ENCODE measurements at regions not wholly inside any gene's neighbourhood (a gene's known extent, or its start where the extent isn't known, plus 50 kb on each side); places are given as distances from the start of the nearest gene placed in this dataset.

- no peaks in the 10 kb centered on the region for H3K27me3 ChIP-seq (ENCODE audit: control insufficient read depth, insufficient read depth, low read length)
These were observed 189.2 kb upstream of the RBMS3 start for GRCh38 chr3:29091599-29092189.

DNA sequence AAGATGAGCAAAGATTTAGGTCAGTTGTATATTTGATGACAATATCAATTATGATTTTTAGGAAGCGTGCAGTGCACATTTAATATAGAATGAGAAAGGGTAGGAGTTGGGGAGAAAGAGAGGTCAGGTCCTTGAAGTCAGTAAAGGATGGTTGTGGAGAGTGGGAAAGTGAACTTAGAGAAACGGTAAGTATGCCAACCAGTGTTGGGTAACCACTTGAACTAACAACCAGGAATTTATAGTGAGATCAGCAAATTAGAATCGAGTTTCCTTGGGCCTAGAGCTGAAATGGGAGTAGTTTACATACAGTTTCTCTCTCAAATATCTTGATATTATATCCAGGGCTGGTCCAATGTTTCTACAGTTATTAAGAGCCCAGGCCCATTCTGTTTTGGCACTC lies 188.5 kb upstream of the RBMS3 start:
- no peaks in the 10 kb centered on the region for H3K4me1 ChIP-seq (ENCODE audit: control insufficient read depth, extremely low read depth, insufficient read depth, low read length)
- no peaks in the 10 kb centered on the region for H3K9me3 ChIP-seq (ENCODE audit: control insufficient read depth, insufficient read depth, low read depth, low read length)
- no peak for DNase-seq (ENCODE audit: low read depth in 2 of 2)
- no peak overlapping the region for H3K4me3 ChIP-seq (replicated peaks in 1 of 4; ENCODE audit: control extremely low read depth in 1 of 4, insufficient read depth in 1 of 4, low read depth in 3 of 4, low read length in 4 of 4)
- H3K36me3 ChIP-seq (ENCODE audit: control insufficient read depth, insufficient read depth, low read length): no peaks in the 10 kb centered on the region
- H3K4me2 ChIP-seq (ENCODE audit: extremely low read depth, insufficient read depth, low read length): no peak overlapping the region
- no peak overlapping the region for H2AFZ ChIP-seq (ENCODE audit: low read length)
- no peaks in the 10 kb centered on the region for H3K79me2 ChIP-seq (ENCODE audit: control insufficient read depth, insufficient read depth, low read length)
- H4K20me1 ChIP-seq (ENCODE audit: control insufficient read depth, extremely low read depth, insufficient read depth, low read length): no peaks in the 10 kb centered on the region
- no peaks in the 10 kb centered on the region for H3K27me3 ChIP-seq (ENCODE audit: control insufficient read depth, insufficient read depth, low read length)
- H3K27ac ChIP-seq (ENCODE audit: insufficient read depth, low read length): no peak overlapping the region
- no peak overlapping the region for H3K9ac ChIP-seq (ENCODE audit: insufficient read depth, low read length)
- TF ChIP-seq CTCF (conservative IDR thresholded peaks at IDR 0.05 in 1 of 2, IDR thresholded peaks at IDR 0.05 in 1 of 2; ENCODE audit: low read depth in 1 of 2, low read length in 2 of 2) (no peak), EZH2 (IDR thresholded peaks at IDR 0.05; ENCODE audit: low read length, missing control alignments) (no peak)

More at GRCh38 chr3:29091599-29092189, 189.2 kb upstream of the RBMS3 start:
- Histone ChIP-seq H3K4me1 (ENCODE audit: control insufficient read depth, extremely low read depth, insufficient read depth, low read length) (no peaks in the 10 kb centered on the region), H3K9me3 (ENCODE audit: control insufficient read depth, insufficient read depth, low read depth, low read length) (no peaks in the 10 kb centered on the region), H3K27ac (ENCODE audit: insufficient read depth, low read length) (no peak overlapping the region), H3K4me3 (replicated peaks in 1 of 4; ENCODE audit: control extremely low read depth in 1 of 4, insufficient read depth in 1 of 4, low read depth in 3 of 4, low read length in 4 of 4) (no peak overlapping the region), H3K36me3 (ENCODE audit: control insufficient read depth, insufficient read depth, low read length) (no peaks in the 10 kb centered on the region), H2AFZ (ENCODE audit: low read length) (no peak overlapping the region), H3K4me2 (ENCODE audit: extremely low read depth, insufficient read depth, low read length) (no peak overlapping the region), H4K20me1 (ENCODE audit: control insufficient read depth, extremely low read depth, insufficient read depth, low read length) (no peaks in the 10 kb centered on the region), H3K9ac (ENCODE audit: insufficient read depth, low read length) (no peak overlapping the region), H3K79me2 (ENCODE audit: control insufficient read depth, insufficient read depth, low read length) (no peaks in the 10 kb centered on the region)
- TF ChIP-seq CTCF (conservative IDR thresholded peaks at IDR 0.05 in 1 of 2, IDR thresholded peaks at IDR 0.05 in 1 of 2; ENCODE audit: low read depth in 1 of 2, low read length in 2 of 2): no peak
- no peak for TF ChIP-seq EZH2 (IDR thresholded peaks at IDR 0.05; ENCODE audit: low read length, missing control alignments)
- DNase-seq (ENCODE audit: low read depth in 2 of 2): no peak

DNA sequence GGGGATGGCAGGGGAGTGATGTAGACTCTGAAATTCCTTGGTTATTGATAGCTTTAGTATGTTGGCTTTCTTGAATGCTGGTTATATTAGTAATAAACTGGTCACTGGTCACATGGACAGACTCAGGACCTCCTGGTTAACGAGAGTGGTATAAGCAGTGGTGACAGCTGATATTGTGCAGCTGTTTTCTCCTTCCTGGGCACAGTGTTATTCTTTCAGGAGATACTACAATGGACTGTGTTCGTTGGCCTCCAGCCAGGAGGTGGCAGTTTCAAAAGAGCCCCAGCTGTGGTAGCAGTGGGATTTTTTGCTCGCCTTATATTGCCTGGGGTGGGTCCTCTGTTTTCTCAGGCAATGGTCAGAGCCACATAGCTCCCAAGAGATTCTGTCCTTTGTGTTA lies 181.6 kb upstream of the RBMS3 start:
- Histone ChIP-seq H3K36me3 (ENCODE audit: control insufficient read depth, insufficient read depth, low read length) (no peaks in the 10 kb centered on the region), H3K9ac (ENCODE audit: insufficient read depth, low read length) (no peak overlapping the region), H3K27ac (ENCODE audit: insufficient read depth, low read length) (no peak overlapping the region), H3K4me2 (ENCODE audit: extremely low read depth, insufficient read depth, low read length) (no peak overlapping the region), H3K4me1 (ENCODE audit: control insufficient read depth, extremely low read depth, insufficient read depth, low read length) (no peaks in the 10 kb centered on the region), H3K27me3 (ENCODE audit: control insufficient read depth, insufficient read depth, low read length) (no peaks in the 10 kb centered on the region), H3K9me3 (ENCODE audit: control insufficient read depth, insufficient read depth, low read depth, low read length) (no peaks in the 10 kb centered on the region), H2AFZ (ENCODE audit: low read length) (no peak overlapping the region), H3K79me2 (ENCODE audit: control insufficient read depth, insufficient read depth, low read length) (no peaks in the 10 kb centered on the region), H4K20me1 (ENCODE audit: control insufficient read depth, extremely low read depth, insufficient read depth, low read length) (no peaks in the 10 kb centered on the region), H3K4me3 (replicated peaks in 1 of 4; ENCODE audit: control extremely low read depth in 1 of 4, insufficient read depth in 1 of 4, low read depth in 3 of 4, low read length in 4 of 4) (no peak overlapping the region)
- TF ChIP-seq CTCF (conservative IDR thresholded peaks at IDR 0.05 in 1 of 2, IDR thresholded peaks at IDR 0.05 in 1 of 2; ENCODE audit: low read depth in 1 of 2, low read length in 2 of 2): no peak
- DNase-seq (ENCODE audit: low read depth in 2 of 2): peak in 1 of 2 donors; percentile 79

Data from fibroblast of lung (primary cell).